Testis (tissue), 2 donors: ENCODE measurements at regions not wholly inside any gene's neighbourhood (a gene's known extent, or its start where the extent isn't known, plus 50 kb on each side); places are given as distances from the start of the nearest gene placed in this dataset.

Experiments
- POLR2A ChIP-seq: fragments of 450-650 bp; IDR thresholded peaks from one replicate; pipeline ENCODE4 v1.6.1; 2017; ENCODE audit warnings: antibody characterized with exemption, mild to moderate bottlenecking, moderate library complexity
- TF ChIP-seq, protein P1 (sequence below), 3 experiments: fragments of 450-650 bp in 2 of 3; fragments of 200-600 bp in 1 of 3; sonication (generic) in 1 of 3; IDR thresholded peaks; one replicate each; pipeline ENCODE4 v1.5.1; 2016 to 2019; ENCODE audit warnings: antibody characterized with exemption in 3 of 3, mild to moderate bottlenecking in 2 of 3, moderate library complexity in 1 of 3

DNA sequence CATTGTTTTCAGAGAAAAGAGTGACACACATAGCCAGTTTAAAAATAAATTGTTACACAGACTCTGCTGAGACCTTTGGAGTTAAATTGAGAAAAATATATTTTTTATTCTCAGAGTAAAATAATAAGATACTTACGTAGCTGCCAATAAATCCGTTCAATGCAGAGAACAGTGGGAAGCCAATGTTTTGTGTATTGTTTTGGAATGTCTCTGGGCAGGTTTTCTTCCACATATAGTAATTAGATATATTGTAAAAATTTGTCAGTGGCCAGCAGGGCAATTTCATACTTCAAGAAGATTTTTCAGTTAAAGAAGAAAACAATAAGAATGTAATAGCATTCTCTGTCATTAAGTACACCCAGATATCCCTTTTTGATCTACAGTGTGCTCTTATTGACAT is 999.5 kb upstream of the INTU start:
- TF ChIP-seq, protein P1, sequence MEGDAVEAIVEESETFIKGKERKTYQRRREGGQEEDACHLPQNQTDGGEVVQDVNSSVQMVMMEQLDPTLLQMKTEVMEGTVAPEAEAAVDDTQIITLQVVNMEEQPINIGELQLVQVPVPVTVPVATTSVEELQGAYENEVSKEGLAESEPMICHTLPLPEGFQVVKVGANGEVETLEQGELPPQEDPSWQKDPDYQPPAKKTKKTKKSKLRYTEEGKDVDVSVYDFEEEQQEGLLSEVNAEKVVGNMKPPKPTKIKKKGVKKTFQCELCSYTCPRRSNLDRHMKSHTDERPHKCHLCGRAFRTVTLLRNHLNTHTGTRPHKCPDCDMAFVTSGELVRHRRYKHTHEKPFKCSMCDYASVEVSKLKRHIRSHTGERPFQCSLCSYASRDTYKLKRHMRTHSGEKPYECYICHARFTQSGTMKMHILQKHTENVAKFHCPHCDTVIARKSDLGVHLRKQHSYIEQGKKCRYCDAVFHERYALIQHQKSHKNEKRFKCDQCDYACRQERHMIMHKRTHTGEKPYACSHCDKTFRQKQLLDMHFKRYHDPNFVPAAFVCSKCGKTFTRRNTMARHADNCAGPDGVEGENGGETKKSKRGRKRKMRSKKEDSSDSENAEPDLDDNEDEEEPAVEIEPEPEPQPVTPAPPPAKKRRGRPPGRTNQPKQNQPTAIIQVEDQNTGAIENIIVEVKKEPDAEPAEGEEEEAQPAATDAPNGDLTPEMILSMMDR (IDR thresholded peaks at IDR 0.05) = no peak
- TF ChIP-seq POLR2A = no peak
